GM19372 (cell line): ENCODE measurements at regions not wholly inside any gene's neighbourhood (a gene's known extent, or its start where the extent isn't known, plus 50 kb on each side); places are given as distances from the start of the nearest gene placed in this dataset.

Source experiments
- ATAC-seq: cut with Tn5 transposase; IDR thresholded peaks from one replicate; pipeline ENCODE4 v1.9.1; 2021; ENCODE audit warnings: mild to moderate bottlenecking, low read depth, moderate library complexity; ENCODE audit not compliant: unreplicated experiment

- no peak for ATAC-seq
These were observed 1019.2 kb downstream of the BCL11B start for GRCh38 chr14:98252820-98253219.

- no peak for ATAC-seq
These were observed 1012.1 kb downstream of the BCL11B start for GRCh38 chr14:98259881-98260280.

- ATAC-seq, result no peak
These were observed 1009.4 kb downstream of the BCL11B start for GRCh38 chr14:98262566-98262965.

- no peak for ATAC-seq
These were observed 1002.5 kb downstream of the BCL11B start for GRCh38 chr14:98269533-98269932.

- ATAC-seq, result no peak
These were observed 1001.8 kb downstream of the BCL11B start for GRCh38 chr14:98270201-98270600.

- no peak for ATAC-seq
These were observed 997.4 kb downstream of the BCL11B start for GRCh38 chr14:98274596-98274995.

- no peak for ATAC-seq
These were observed 993.2 kb downstream of the BCL11B start for GRCh38 chr14:98278800-98279199.

- ATAC-seq, result no peak
These were observed 991.6 kb downstream of the BCL11B start for GRCh38 chr14:98280436-98280835.

GRCh38 chr14:98288825-98289224 is 983.2 kb downstream of the BCL11B start:
- no peak for ATAC-seq

GRCh38 chr14:98290596-98290995 is 981.4 kb downstream of the BCL11B start:
- no peak for ATAC-seq

- no peak for ATAC-seq
These were observed 979.8 kb downstream of the BCL11B start for GRCh38 chr14:98292191-98292590.

- ATAC-seq, result no peak
These were observed 978.4 kb downstream of the BCL11B start for GRCh38 chr14:98293576-98293975.

- ATAC-seq, result no peak
These were observed 975.1 kb downstream of the BCL11B start for GRCh38 chr14:98296895-98297294.

GRCh38 chr14:98297567-98297966 is 974.4 kb downstream of the BCL11B start:
- no peak for ATAC-seq

- ATAC-seq, result no peak
These were observed 973.3 kb downstream of the BCL11B start for GRCh38 chr14:98298481-98299244.

- no peak for ATAC-seq
These were observed 970.3 kb downstream of the BCL11B start for GRCh38 chr14:98301681-98302080.

- ATAC-seq, result no peak
These were observed 967.4 kb downstream of the BCL11B start for GRCh38 chr14:98304574-98304973.

- no peak for ATAC-seq
These were observed 962.4 kb downstream of the BCL11B start for GRCh38 chr14:98309591-98309990.

GRCh38 chr14:98312006-98312405 is 960.0 kb downstream of the BCL11B start:
- ATAC-seq, result no peak

- ATAC-seq, result no peak
These were observed 950.2 kb downstream of the BCL11B start for GRCh38 chr14:98321841-98322240.

- no peak for ATAC-seq
These were observed 948.2 kb downstream of the BCL11B start for GRCh38 chr14:98323836-98324235.

- no peak for ATAC-seq
These were observed 946.2 kb downstream of the BCL11B start for GRCh38 chr14:98325761-98326160.

GRCh38 chr14:98328496-98328895 is 943.5 kb downstream of the BCL11B start:
- no peak for ATAC-seq
